ENCODE measurements at regions not wholly inside any gene's neighbourhood (a gene's known extent, or its start where the extent isn't known, plus 50 kb on each side); places are given as distances from the start of the nearest gene placed in this dataset.
"Not testable (repeated sequence)": the region's sequence is repeated elsewhere in the genome, so short reads cannot be mapped to it uniquely, and the experiment has no call there.

DNA sequence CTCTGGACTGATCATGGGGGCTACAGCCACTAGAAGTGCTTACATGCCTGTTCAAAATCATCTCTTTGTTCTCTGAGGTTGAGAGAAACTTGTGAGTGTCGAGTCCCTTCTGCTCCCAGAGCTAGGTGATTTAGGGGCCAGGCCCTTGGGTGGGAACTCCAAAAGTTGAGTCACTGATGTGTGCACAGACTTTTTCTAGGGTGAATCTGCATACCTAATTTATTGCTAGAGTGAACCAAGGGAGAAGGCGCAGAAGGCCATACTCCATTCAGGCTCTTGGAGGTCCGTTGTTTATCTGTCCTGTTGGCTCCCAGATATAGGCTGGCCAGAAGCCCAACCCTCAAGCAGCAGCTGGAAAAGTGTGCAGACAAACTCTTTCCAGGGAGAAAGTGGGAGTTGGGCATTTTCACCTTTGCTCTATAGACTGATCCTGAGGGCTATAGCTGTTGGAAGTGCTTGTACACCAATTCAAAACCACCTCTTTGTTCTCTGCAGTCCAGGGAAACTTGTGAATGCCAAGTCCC is 80.8 kb upstream of the ARX start:
- no peaks in the 10 kb centered on the region for H3K27me3 Mint-ChIP-seq
- no peak for ATAC-seq
- TF ChIP-seq, protein P1, sequence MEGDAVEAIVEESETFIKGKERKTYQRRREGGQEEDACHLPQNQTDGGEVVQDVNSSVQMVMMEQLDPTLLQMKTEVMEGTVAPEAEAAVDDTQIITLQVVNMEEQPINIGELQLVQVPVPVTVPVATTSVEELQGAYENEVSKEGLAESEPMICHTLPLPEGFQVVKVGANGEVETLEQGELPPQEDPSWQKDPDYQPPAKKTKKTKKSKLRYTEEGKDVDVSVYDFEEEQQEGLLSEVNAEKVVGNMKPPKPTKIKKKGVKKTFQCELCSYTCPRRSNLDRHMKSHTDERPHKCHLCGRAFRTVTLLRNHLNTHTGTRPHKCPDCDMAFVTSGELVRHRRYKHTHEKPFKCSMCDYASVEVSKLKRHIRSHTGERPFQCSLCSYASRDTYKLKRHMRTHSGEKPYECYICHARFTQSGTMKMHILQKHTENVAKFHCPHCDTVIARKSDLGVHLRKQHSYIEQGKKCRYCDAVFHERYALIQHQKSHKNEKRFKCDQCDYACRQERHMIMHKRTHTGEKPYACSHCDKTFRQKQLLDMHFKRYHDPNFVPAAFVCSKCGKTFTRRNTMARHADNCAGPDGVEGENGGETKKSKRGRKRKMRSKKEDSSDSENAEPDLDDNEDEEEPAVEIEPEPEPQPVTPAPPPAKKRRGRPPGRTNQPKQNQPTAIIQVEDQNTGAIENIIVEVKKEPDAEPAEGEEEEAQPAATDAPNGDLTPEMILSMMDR (IDR thresholded peaks at IDR 0.05), result no peak

DNA sequence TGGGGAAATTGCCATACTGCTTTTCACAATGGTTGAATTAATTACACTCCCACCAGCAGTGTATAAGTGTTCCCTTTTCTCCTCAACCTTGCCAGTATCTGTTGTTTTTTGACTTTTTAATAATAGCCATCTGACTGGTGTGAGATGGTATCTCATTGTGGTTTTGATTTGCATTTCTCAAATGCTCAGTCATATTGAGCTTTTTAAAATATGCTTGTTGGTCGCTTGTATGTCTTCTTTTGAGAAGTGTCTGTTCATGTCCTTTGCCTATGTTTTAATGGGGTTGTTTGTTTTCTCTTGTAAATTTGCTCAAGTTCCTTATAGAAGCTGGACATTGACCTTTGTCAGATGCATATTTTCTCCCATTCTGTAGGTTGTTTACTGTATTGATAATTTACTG is 75.4 kb upstream of the ARX start:
- H3K4me1 Mint-ChIP-seq (ENCODE audit: low read depth); DNase-seq; H3K27ac Mint-ChIP-seq; H3K36me3 Mint-ChIP-seq (ENCODE audit: low read depth); H3K9me3 Mint-ChIP-seq; POLR2A ChIA-PET; CTCF ChIA-PET; H3K4me3 Mint-ChIP-seq; H3K27me3 Mint-ChIP-seq; intact Hi-C loops (cut with micrococcal nuclease); ATAC-seq: not testable (repeated sequence)

More for the DNA sequence above, 80.8 kb upstream of the ARX start:
- H3K9me3 Mint-ChIP-seq, result peaks cover 1% of the 10 kb centered on the region
- H3K36me3 Mint-ChIP-seq (ENCODE audit: low read depth), result no peaks in the 10 kb centered on the region
- ChIA-PET POLR2A (no interaction called here), CTCF (no interaction called here)
- DNase-seq, result no peak
- no peak overlapping the region for H3K4me3 Mint-ChIP-seq
- H3K27ac Mint-ChIP-seq, result no peak overlapping the region
- intact Hi-C loops (cut with micrococcal nuclease), result no loop called here
- H3K4me1 Mint-ChIP-seq (ENCODE audit: low read depth), result no peaks in the 10 kb centered on the region

DNA sequence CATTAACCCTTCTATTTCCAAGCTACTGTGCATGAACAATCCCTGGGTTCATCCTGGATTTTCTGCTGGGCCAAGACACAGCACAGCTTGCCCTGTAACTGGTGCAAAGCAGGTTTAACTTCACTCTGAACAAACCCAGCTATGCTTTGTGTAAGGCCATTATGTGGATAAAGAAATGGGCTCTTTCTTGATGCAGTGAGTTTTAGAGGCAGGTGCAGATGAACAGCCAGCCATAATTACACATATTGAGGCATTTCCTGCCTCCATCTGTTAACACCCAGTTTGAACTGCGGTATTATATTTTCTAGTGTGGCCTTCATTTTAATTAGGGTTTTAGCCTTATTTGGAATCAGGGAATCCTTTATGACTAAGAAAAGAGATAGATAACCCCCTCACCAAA is 68.7 kb upstream of the ARX start:
- intact Hi-C loops (cut with micrococcal nuclease), result no loop called here
- H3K27ac Mint-ChIP-seq, result no peak overlapping the region
- DNase-seq (no peak), ATAC-seq (no peak)
- H3K4me1 Mint-ChIP-seq (ENCODE audit: low read depth), result no peaks in the 10 kb centered on the region
- peaks cover 4% of the 10 kb centered on the region for H3K9me3 Mint-ChIP-seq
- no peaks in the 10 kb centered on the region for H3K27me3 Mint-ChIP-seq
- POLR2A ChIA-PET, result no interaction called here
- no peak overlapping the region for H3K4me3 Mint-ChIP-seq
- CTCF ChIA-PET, result no interaction called here
- H3K36me3 Mint-ChIP-seq (ENCODE audit: low read depth), result no peaks in the 10 kb centered on the region
- TF ChIP-seq, protein P1 (IDR thresholded peaks at IDR 0.05), result no peak

DNA sequence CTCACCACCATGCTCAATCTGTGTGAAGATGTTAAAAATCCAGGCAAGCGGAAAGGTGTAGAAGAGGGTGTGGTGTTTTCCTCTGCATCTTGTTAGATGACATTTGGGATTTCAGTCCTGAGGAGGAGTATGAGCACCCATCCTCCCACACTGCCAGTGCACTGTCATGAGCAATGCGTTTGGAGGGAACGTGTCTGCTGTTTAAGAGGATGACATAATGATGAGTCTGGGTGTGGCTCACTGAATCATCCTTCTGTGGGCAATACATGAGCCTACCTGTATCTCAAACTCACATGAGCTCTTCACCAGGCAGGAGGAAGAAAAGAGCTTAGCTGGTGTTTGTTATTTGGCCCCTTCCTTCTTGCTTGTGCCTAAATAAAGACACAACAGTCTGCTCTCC is 67.9 kb upstream of the ARX start:
- H3K4me1 Mint-ChIP-seq (ENCODE audit: low read depth), result no peaks in the 10 kb centered on the region
- no peak for ATAC-seq

DNA sequence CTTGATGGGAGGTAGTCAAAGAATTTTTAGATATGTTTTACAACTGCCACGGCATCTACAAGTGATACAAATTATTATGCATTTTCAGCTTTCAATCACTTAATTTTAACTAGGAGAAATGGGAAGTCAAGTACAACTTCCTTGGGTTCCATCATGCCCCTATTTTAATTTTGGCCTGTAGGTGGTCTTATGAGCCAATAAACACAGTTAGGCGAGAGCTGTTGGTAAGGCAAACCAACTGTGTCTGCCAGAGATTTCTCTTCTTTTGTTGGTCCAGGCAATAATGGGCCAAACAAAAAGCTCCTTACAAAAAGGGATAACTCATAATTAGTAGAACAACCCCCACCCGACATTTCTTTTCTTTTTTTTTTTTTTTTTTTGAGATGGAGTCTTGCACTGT is 63.3 kb upstream of the ARX start:
- no peak overlapping the region for H3K4me3 Mint-ChIP-seq
- no peak for DNase-seq
- H3K27me3 Mint-ChIP-seq, result peaks cover 4% of the 10 kb centered on the region
- H3K4me1 Mint-ChIP-seq (ENCODE audit: low read depth), result no peaks in the 10 kb centered on the region
- ATAC-seq, result no peak
- no peak overlapping the region for H3K27ac Mint-ChIP-seq
- TF ChIP-seq, protein P1 (IDR thresholded peaks at IDR 0.05), result no peak
- no peaks in the 10 kb centered on the region for H3K36me3 Mint-ChIP-seq (ENCODE audit: low read depth)
- intact Hi-C loops (cut with micrococcal nuclease), result no loop called here
- POLR2A ChIA-PET, result no interaction called here
- CTCF ChIA-PET, result no interaction called here
- no peaks in the 10 kb centered on the region for H3K9me3 Mint-ChIP-seq

More for the DNA sequence above, 67.9 kb upstream of the ARX start:
- DNase-seq, result no peak
- H3K9me3 Mint-ChIP-seq, result peaks cover 2% of the 10 kb centered on the region
- ChIA-PET POLR2A (no interaction called here), CTCF (no interaction called here)
- no peak overlapping the region for H3K4me3 Mint-ChIP-seq
- H3K36me3 Mint-ChIP-seq (ENCODE audit: low read depth), result no peaks in the 10 kb centered on the region
- intact Hi-C loops (cut with micrococcal nuclease), result no loop called here
- no peaks in the 10 kb centered on the region for H3K27me3 Mint-ChIP-seq
- TF ChIP-seq, protein P1 (IDR thresholded peaks at IDR 0.05), result no peak
- H3K27ac Mint-ChIP-seq, result no peak overlapping the region

DNA sequence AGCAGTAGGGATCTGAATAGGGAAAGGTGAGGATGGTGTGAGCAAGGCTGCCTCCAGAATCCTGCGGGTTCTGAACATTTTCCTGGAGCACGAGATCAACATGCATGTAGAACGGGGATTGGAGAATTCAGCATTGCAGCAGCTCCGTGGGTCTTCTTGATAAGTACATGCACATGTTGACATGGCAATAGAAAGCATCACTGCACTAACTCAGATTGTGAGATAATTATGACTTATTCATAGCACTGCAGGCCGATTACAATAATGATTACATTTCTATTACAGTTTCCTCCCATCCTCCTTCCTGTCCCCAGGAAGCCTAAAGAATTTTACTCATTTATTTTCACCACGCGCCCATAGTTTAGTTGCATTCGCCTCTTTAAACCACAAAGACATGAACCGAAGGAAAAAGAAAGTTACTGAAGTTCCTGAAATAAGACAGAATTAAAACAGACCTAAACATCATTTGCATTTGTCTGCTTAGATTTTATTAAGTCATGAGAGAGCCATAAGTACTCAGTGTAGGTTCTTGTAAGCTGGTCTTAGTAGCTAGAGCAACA is 61.3 kb upstream of the ARX start:
- Mint-ChIP-seq H3K27me3 (peaks cover 4% of the 10 kb centered on the region), H3K9me3 (no peaks in the 10 kb centered on the region), H3K36me3 (ENCODE audit: low read depth) (no peaks in the 10 kb centered on the region), H3K4me3 (no peak overlapping the region), H3K27ac (no peak overlapping the region), H3K4me1 (ENCODE audit: low read depth) (no peaks in the 10 kb centered on the region)
- intact Hi-C loops (cut with micrococcal nuclease), result no loop called here
- no peak for ATAC-seq
- ChIA-PET CTCF (no interaction called here), POLR2A (no interaction called here)
- TF ChIP-seq, protein P1 (IDR thresholded peaks at IDR 0.05), result no peak
- no peak for DNase-seq
